ENCODE measurements at regions not wholly inside any gene's neighbourhood (a gene's known extent, or its start where the extent isn't known, plus 50 kb on each side); places are given as distances from the start of the nearest gene placed in this dataset.

- DNase-seq (no peak), FAIRE-seq (no peak)
- H3K9me3 ChIP-seq (ENCODE audit: control insufficient read depth in 2 of 2, insufficient read depth in 1 of 2, low read depth in 1 of 2, low read length in 1 of 2), result no peaks in the 10 kb centered on the region
- H3K4me1 ChIP-seq (ENCODE audit: control insufficient read depth in 3 of 3, insufficient read depth in 2 of 3, low read depth in 1 of 3, low read length in 2 of 3), result peaks cover 0 to 3% (median 0%) of the 10 kb centered on the region in 3 donors
- no peaks in the 10 kb centered on the region for H3K27me3 ChIP-seq (ENCODE audit: control insufficient read depth in 3 of 3, insufficient read depth in 3 of 3, low read length in 3 of 3)
- no peak overlapping the region for H3K4me3 ChIP-seq (ENCODE audit: low read depth in 1 of 3, low read length in 3 of 3)
- H3K27ac ChIP-seq (ENCODE audit: low read depth in 1 of 3, low read length in 2 of 3), result no peak overlapping the region
- 84 to 93% (median 92%) methylated on average over 1 of the region's 1 CpG for WGBS, 3 donors
- H3K36me3 ChIP-seq (ENCODE audit: control insufficient read depth in 3 of 3, insufficient read depth in 2 of 3, low read depth in 1 of 3, low read length in 3 of 3), result no peaks in the 10 kb centered on the region
Measured at GRCh38 chr7:16986755-16987154, 105.0 kb upstream of the AGR3 start.

- H3K9me3 ChIP-seq (ENCODE audit: control insufficient read depth in 2 of 2, insufficient read depth in 1 of 2, low read depth in 1 of 2, low read length in 1 of 2), result no peaks in the 10 kb centered on the region
- FAIRE-seq (no peak), DNase-seq (peak; percentile 80 to 92)
- 8 to 32% (median 26%) methylated on average over 7 of the region's 7 CpGs for WGBS, 3 donors
- H3K4me1 ChIP-seq (ENCODE audit: control insufficient read depth in 3 of 3, insufficient read depth in 2 of 3, low read depth in 1 of 3, low read length in 2 of 3), result no peaks in the 10 kb centered on the region
- peak overlapping the region; percentile 9 to 76 (median 26) for H3K27ac ChIP-seq (ENCODE audit: low read depth in 1 of 3, low read length in 2 of 3)
- no peak overlapping the region for H3K4me3 ChIP-seq (ENCODE audit: low read depth in 1 of 3, low read length in 3 of 3)
- H3K36me3 ChIP-seq (ENCODE audit: control insufficient read depth in 3 of 3, insufficient read depth in 2 of 3, low read depth in 1 of 3, low read length in 3 of 3), result no peaks in the 10 kb centered on the region
- no peaks in the 10 kb centered on the region for H3K27me3 ChIP-seq (ENCODE audit: control insufficient read depth in 3 of 3, insufficient read depth in 3 of 3, low read length in 3 of 3)
Measured at GRCh38 chr7:16989811-16990413, 108.1 kb upstream of the AGR3 start.

GRCh38 chr7:16991551-16991950 lies 109.8 kb upstream of the AGR3 start:
- peaks cover 0 to 4% of the 10 kb centered on the region in 2 donors for H3K9me3 ChIP-seq (ENCODE audit: control insufficient read depth in 2 of 2, insufficient read depth in 1 of 2, low read depth in 1 of 2, low read length in 1 of 2)
- H3K4me1 ChIP-seq (ENCODE audit: control insufficient read depth in 3 of 3, insufficient read depth in 2 of 3, low read depth in 1 of 3, low read length in 2 of 3), result no peaks in the 10 kb centered on the region
- WGBS, 3 donors, result 88 to 90% (median 89%) methylated on average over 5 of the region's 5 CpGs
- no peak for DNase-seq
- FAIRE-seq, result no peak
- H3K27ac ChIP-seq (ENCODE audit: low read depth in 1 of 3, low read length in 2 of 3), result no peak overlapping the region
- no peaks in the 10 kb centered on the region for H3K36me3 ChIP-seq (ENCODE audit: control insufficient read depth in 3 of 3, insufficient read depth in 2 of 3, low read depth in 1 of 3, low read length in 3 of 3)
- no peaks in the 10 kb centered on the region for H3K27me3 ChIP-seq (ENCODE audit: control insufficient read depth in 3 of 3, insufficient read depth in 3 of 3, low read length in 3 of 3)
- H3K4me3 ChIP-seq (ENCODE audit: low read depth in 1 of 3, low read length in 3 of 3), result no peak overlapping the region

GRCh38 chr7:16993543-16993942 lies 111.8 kb upstream of the AGR3 start:
- WGBS, 3 donors, result 93 to 96% (median 94%) methylated on average over 4 of the region's 4 CpGs
- Histone ChIP-seq H3K36me3 (ENCODE audit: control insufficient read depth in 3 of 3, insufficient read depth in 2 of 3, low read depth in 1 of 3, low read length in 3 of 3) (no peaks in the 10 kb centered on the region), H3K4me1 (ENCODE audit: control insufficient read depth in 3 of 3, insufficient read depth in 2 of 3, low read depth in 1 of 3, low read length in 2 of 3) (no peaks in the 10 kb centered on the region), H3K27ac (ENCODE audit: low read depth in 1 of 3, low read length in 2 of 3) (no peak overlapping the region), H3K27me3 (ENCODE audit: control insufficient read depth in 3 of 3, insufficient read depth in 3 of 3, low read length in 3 of 3) (no peaks in the 10 kb centered on the region), H3K4me3 (ENCODE audit: low read depth in 1 of 3, low read length in 3 of 3) (no peak overlapping the region), H3K9me3 (ENCODE audit: control insufficient read depth in 2 of 2, insufficient read depth in 1 of 2, low read depth in 1 of 2, low read length in 1 of 2) (peaks cover 0 to 5% of the 10 kb centered on the region in 2 donors)
- FAIRE-seq (no peak), DNase-seq (no peak)

- Histone ChIP-seq H3K27ac (ENCODE audit: low read depth in 1 of 3, low read length in 2 of 3) (no peak overlapping the region), H3K36me3 (ENCODE audit: control insufficient read depth in 3 of 3, insufficient read depth in 2 of 3, low read depth in 1 of 3, low read length in 3 of 3) (no peaks in the 10 kb centered on the region), H3K9me3 (ENCODE audit: control insufficient read depth in 2 of 2, insufficient read depth in 1 of 2, low read depth in 1 of 2, low read length in 1 of 2) (peaks cover 0 to 5% of the 10 kb centered on the region in 2 donors), H3K4me3 (ENCODE audit: low read depth in 1 of 3, low read length in 3 of 3) (no peak overlapping the region), H3K4me1 (ENCODE audit: control insufficient read depth in 3 of 3, insufficient read depth in 2 of 3, low read depth in 1 of 3, low read length in 2 of 3) (no peaks in the 10 kb centered on the region), H3K27me3 (ENCODE audit: control insufficient read depth in 3 of 3, insufficient read depth in 3 of 3, low read length in 3 of 3) (no peaks in the 10 kb centered on the region)
- FAIRE-seq (no peak), DNase-seq (no peak)
- WGBS, 3 donors, result 50 to 58% (median 55%) methylated on average over 1 of the region's 1 CpG
Measured at GRCh38 chr7:16998481-16999051, 116.8 kb upstream of the AGR3 start.

GRCh38 chr7:16999541-17000267 lies 117.9 kb upstream of the AGR3 start:
- no peaks in the 10 kb centered on the region for H3K27me3 ChIP-seq (ENCODE audit: control insufficient read depth in 3 of 3, insufficient read depth in 3 of 3, low read length in 3 of 3)

GRCh38 chr7:17005271-17005670 lies 123.5 kb upstream of the AGR3 start:
- Histone ChIP-seq H3K36me3 (ENCODE audit: control insufficient read depth in 3 of 3, insufficient read depth in 2 of 3, low read depth in 1 of 3, low read length in 3 of 3) (no peaks in the 10 kb centered on the region), H3K27me3 (ENCODE audit: control insufficient read depth in 3 of 3, insufficient read depth in 3 of 3, low read length in 3 of 3) (no peaks in the 10 kb centered on the region), H3K27ac (ENCODE audit: low read depth in 1 of 3, low read length in 2 of 3) (no peak overlapping the region), H3K9me3 (ENCODE audit: control insufficient read depth in 2 of 2, insufficient read depth in 1 of 2, low read depth in 1 of 2, low read length in 1 of 2) (no peaks in the 10 kb centered on the region), H3K4me1 (ENCODE audit: control insufficient read depth in 3 of 3, insufficient read depth in 2 of 3, low read depth in 1 of 3, low read length in 2 of 3) (no peaks in the 10 kb centered on the region), H3K4me3 (ENCODE audit: low read depth in 1 of 3, low read length in 3 of 3) (no peak overlapping the region)
- 67 to 77% (median 75%) methylated on average over 4 of the region's 4 CpGs for WGBS, 3 donors
- DNase-seq (no peak), FAIRE-seq (no peak)

More at GRCh38 chr7:16999541-17000267, 117.9 kb upstream of the AGR3 start:
- H3K27ac ChIP-seq (ENCODE audit: low read depth in 1 of 3, low read length in 2 of 3), result no peak overlapping the region
- no peaks in the 10 kb centered on the region for H3K4me1 ChIP-seq (ENCODE audit: control insufficient read depth in 3 of 3, insufficient read depth in 2 of 3, low read depth in 1 of 3, low read length in 2 of 3)
- H3K36me3 ChIP-seq (ENCODE audit: control insufficient read depth in 3 of 3, insufficient read depth in 2 of 3, low read depth in 1 of 3, low read length in 3 of 3), result no peaks in the 10 kb centered on the region
- H3K9me3 ChIP-seq (ENCODE audit: control insufficient read depth in 2 of 2, insufficient read depth in 1 of 2, low read depth in 1 of 2, low read length in 1 of 2), result peaks cover 0 to 5% of the 10 kb centered on the region in 2 donors
- WGBS, 3 donors, result 56 to 74% (median 68%) methylated on average over 1 of the region's 1 CpG
- FAIRE-seq (no peak), DNase-seq (peak in 1 of 2 donors; percentile 34)
- no peak overlapping the region for H3K4me3 ChIP-seq (ENCODE audit: low read depth in 1 of 3, low read length in 3 of 3)

- H3K9me3 ChIP-seq (ENCODE audit: control insufficient read depth in 2 of 2, insufficient read depth in 1 of 2, low read depth in 1 of 2, low read length in 1 of 2), result no peaks in the 10 kb centered on the region
- H3K27ac ChIP-seq (ENCODE audit: low read depth in 1 of 3, low read length in 2 of 3), result no peak overlapping the region
- 94 to 97% (median 96%) methylated on average over 2 of the region's 2 CpGs for WGBS, 3 donors
- no peaks in the 10 kb centered on the region for H3K27me3 ChIP-seq (ENCODE audit: control insufficient read depth in 3 of 3, insufficient read depth in 3 of 3, low read length in 3 of 3)
- no peaks in the 10 kb centered on the region for H3K36me3 ChIP-seq (ENCODE audit: control insufficient read depth in 3 of 3, insufficient read depth in 2 of 3, low read depth in 1 of 3, low read length in 3 of 3)
- no peaks in the 10 kb centered on the region for H3K4me1 ChIP-seq (ENCODE audit: control insufficient read depth in 3 of 3, insufficient read depth in 2 of 3, low read depth in 1 of 3, low read length in 2 of 3)
- FAIRE-seq (no peak), DNase-seq (no peak)
- H3K4me3 ChIP-seq (ENCODE audit: low read depth in 1 of 3, low read length in 3 of 3), result no peak overlapping the region
Measured at GRCh38 chr7:17007841-17008240, 126.1 kb upstream of the AGR3 start.

All from small intestine (tissue), 7 donors.